Bronchial epithelial cell (primary cell): ENCODE measurements at regions not wholly inside any gene's neighbourhood (a gene's known extent, or its start where the extent isn't known, plus 50 kb on each side); places are given as distances from the start of the nearest gene placed in this dataset.
A peak's percentile ranks its signal among the peaks of the same experiment; 100 is the strongest.

Experiments used
- DNase-seq: peaks from one replicate; pipeline ENCODE4 v3.0.0-alpha.2; 2010; ENCODE audit warnings: low read depth
- FAIRE-seq: peaks from 2 replicates; lab custom pipeline; 2011; peaks lifted over from hg19 to GRCh38; lab: Jason Lieb, UNC
- H3K27me3 ChIP-seq: 2 replicates; pipeline ENCODE4 v1.5.1; 2011; ENCODE audit warnings: low read length; ENCODE audit not compliant: control insufficient read depth, insufficient read depth
- H3K36me3 ChIP-seq: 2 replicates; pipeline ENCODE4 v1.5.1; 2011; ENCODE audit warnings: low read length; ENCODE audit not compliant: control insufficient read depth, insufficient read depth
- H3K4me3 ChIP-seq: 2 replicates; pipeline ENCODE4 v1.5.1; 2011; ENCODE audit warnings: mild to moderate bottlenecking, low read depth, low read length, control low read depth
- TF ChIP-seq, protein P1 (sequence below): IDR thresholded peaks from 2 replicates; pipeline ENCODE4 v1.5.1; 2011; ENCODE audit warnings: mild to moderate bottlenecking, moderate library complexity, low read length, control low read depth, inconsistent platforms; ENCODE audit not compliant: insufficient read depth, severe bottlenecking

DNA sequence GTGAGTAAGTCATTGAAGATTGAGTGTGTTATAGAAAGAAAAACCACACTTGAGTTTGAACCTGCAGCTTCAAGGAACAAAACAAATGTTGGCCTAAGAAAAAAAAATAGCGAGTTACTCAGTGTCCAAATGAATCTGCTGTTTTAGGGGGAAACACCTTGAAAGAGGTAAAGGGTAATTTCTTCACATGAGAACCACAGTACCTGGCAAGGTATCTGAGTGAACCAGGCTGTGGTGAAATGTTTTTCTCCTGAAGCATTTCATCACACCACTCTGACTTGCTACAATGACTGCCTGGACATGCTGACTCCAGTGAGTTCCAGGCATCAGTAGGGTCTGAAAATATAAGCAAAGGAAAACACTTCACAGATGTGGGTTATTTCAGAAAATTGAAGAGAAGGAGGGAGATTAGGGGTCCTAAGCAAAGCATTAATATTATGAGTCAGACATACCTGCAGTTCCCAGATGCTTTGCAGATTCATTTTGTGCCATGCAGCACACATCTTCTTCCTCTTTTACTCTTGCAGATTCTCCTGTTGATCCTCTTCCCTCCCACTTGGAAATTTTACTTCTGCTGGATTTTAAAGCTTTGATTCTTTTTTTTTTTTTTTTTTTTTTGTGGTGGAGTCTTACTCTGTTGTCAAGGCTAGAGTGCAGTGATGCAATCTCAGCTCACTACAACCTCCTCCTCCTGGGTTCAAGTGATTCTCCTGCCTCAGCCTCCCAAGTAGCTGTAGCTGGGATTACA, 206.2 kb upstream of the SGK1 start:
- DNase-seq (peak; percentile 80), FAIRE-seq (no peak)
- no peak overlapping the region for H3K4me3 ChIP-seq
- no peaks in the 10 kb centered on the region for H3K36me3 ChIP-seq
- H3K27me3 ChIP-seq: no peaks in the 10 kb centered on the region
- TF ChIP-seq, protein P1, sequence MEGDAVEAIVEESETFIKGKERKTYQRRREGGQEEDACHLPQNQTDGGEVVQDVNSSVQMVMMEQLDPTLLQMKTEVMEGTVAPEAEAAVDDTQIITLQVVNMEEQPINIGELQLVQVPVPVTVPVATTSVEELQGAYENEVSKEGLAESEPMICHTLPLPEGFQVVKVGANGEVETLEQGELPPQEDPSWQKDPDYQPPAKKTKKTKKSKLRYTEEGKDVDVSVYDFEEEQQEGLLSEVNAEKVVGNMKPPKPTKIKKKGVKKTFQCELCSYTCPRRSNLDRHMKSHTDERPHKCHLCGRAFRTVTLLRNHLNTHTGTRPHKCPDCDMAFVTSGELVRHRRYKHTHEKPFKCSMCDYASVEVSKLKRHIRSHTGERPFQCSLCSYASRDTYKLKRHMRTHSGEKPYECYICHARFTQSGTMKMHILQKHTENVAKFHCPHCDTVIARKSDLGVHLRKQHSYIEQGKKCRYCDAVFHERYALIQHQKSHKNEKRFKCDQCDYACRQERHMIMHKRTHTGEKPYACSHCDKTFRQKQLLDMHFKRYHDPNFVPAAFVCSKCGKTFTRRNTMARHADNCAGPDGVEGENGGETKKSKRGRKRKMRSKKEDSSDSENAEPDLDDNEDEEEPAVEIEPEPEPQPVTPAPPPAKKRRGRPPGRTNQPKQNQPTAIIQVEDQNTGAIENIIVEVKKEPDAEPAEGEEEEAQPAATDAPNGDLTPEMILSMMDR: no peak

DNA sequence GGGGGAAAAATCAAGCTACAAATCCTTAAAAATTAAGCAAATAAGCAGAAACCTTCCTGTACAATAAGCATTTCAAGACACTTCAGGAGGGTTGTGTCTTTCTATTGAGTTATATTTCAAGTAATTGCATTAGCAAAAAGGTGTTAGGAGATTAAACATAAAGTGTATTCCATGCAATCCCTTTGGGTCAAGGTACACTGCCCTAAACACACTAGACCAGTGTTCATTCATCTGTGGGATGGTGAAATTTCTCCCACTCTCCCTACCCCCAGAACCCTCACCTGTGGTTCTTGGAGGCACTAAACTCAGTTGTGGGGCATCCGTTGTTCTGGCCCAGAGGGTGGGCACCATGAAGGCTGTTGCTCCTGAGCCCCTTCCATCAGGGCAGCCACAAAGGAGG, 205.1 kb upstream of the SGK1 start:
- TF ChIP-seq, protein P1: no peak
- FAIRE-seq: no peak
- Histone ChIP-seq H3K4me3 (no peak overlapping the region), H3K36me3 (no peaks in the 10 kb centered on the region), H3K27me3 (no peaks in the 10 kb centered on the region)
- no peak for DNase-seq

DNA sequence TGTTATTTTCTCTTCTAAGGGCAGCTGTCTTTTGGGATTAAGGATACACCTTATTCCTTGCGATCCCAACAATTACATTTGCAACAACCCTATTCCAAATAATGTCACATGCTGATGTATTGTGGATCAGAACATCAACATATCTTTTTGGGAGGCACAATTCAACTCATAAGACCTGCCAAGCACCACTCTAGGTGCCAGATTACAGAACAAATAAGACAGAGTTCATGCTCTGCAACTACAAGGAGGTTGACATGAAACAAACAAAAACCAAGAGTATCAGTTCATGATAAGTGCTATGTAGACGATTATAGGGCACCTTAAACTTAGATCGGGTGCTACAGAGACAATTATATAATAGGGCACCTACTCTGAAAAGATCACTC, 203.2 kb upstream of the SGK1 start:
- DNase-seq (no peak), FAIRE-seq (no peak)
- TF ChIP-seq, protein P1: no peak
- Histone ChIP-seq H3K27me3 (no peaks in the 10 kb centered on the region), H3K36me3 (no peaks in the 10 kb centered on the region), H3K4me3 (no peak overlapping the region)

DNA sequence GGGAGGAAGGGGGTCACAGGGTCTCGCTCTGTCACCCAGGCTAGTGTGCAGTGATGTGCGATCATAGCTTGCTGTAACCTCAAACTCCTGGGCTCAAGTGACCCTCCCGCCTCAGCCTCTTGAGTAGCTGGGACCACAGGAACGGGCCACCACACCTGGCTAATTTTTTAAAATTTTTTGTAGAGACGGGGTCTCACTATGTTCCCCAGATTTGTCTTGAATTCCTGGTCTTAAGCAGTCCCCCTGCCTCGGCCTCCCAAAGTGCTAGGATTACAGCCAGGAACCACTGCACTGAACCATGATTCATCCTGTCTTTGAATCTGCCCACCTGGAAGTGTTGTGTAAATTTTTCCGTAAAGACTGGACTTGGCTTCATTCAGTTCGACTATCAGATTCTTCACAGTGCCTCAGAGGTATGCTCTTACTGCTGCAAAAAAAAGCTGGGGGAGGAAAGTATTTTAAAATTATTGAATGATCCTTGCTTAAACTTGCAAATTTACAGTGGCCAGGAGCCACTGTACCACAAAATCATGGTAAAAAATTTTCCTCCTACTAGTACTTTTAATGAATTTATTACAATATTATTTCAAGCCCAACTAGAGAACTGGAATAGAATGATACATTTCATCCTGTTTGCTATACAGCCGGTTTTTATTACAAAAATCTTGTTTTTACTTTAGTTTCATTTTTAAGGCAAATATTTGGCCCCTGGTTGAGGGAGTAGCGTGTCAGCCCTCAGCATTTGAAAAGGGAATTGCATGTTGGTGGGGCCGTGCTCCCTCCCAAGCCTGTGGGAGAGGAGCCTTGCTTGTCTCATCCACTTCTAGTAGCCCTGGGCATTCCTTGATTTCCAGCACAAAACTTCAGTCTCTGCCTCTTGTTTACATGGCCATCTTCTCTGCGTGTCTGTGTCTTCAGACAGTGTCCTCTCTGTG, 202.5 kb upstream of the SGK1 start:
- TF ChIP-seq, protein P1: no peak
- no peaks in the 10 kb centered on the region for H3K27me3 ChIP-seq
- DNase-seq: peak; percentile 83
- H3K36me3 ChIP-seq: no peaks in the 10 kb centered on the region
- no peak for FAIRE-seq
- no peak overlapping the region for H3K4me3 ChIP-seq

DNA sequence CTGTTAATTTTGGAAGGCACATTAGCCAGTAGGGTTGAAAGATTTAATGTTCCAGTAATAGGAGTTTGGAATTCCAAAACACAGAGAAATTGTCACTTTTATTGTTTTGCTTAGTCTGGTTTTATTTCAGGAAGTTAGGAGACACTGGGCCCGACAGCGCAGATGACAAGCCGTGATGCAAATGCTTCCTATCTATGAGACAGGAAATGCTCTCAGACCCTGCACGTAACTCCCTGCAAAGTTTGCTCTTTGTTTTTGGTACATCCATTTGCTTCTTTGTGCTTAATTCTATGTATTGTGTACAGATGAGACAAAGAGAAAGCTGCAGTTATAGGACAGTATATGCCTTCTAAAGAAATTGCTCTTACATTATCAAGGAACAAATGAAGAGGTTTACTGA, 201.6 kb upstream of the SGK1 start:
- FAIRE-seq: no peak
- TF ChIP-seq, protein P1: no peak
- H3K27me3 ChIP-seq: no peaks in the 10 kb centered on the region
- DNase-seq: no peak
- H3K4me3 ChIP-seq: no peak overlapping the region
- no peaks in the 10 kb centered on the region for H3K36me3 ChIP-seq
